ENCODE measurements at regions not wholly inside any gene's neighbourhood (a gene's known extent, or its start where the extent isn't known, plus 50 kb on each side); places are given as distances from the start of the nearest gene placed in this dataset.

DNA sequence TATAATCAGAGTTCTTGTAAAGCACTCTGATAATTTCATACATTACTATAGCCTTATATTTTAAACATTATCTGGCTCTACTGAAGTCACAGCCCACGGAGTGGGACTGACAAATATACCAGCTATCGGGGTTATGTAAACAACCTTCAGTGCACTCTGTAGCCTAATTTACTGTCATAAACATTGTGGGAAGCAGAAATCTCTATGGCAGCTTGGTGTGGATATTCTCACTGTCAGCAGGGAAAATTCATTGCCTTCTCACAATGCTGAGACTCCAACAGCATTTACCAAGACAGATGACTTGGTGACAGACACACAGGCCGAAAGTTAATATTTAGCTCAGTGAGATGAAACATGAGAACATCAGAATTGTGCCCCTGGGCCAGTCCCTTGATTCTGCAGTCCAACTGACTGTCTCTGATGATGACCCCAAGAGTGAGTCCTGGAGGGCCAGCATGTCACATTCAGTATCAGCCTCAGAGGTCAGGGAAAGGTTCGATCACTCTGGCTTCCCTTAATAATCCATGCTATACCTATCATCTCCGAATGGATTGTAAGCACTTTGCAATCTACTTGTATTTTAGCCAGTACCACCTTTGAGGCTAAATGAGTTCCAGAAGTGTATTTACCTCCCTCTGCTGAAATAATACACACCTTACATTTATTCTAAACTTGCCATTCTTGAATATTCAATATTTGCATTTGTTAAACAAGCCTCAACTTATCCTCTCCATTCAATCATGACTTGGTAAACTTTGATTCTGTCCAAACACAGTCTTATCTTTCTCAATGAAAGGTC lies 146.2 kb upstream of the OSR1 start:
- no peak overlapping the region for H3K4me3 ChIP-seq (ENCODE audit: low read length)
- DNase-seq (ENCODE audit: low read depth), result no peak
- TF ChIP-seq, protein P1, sequence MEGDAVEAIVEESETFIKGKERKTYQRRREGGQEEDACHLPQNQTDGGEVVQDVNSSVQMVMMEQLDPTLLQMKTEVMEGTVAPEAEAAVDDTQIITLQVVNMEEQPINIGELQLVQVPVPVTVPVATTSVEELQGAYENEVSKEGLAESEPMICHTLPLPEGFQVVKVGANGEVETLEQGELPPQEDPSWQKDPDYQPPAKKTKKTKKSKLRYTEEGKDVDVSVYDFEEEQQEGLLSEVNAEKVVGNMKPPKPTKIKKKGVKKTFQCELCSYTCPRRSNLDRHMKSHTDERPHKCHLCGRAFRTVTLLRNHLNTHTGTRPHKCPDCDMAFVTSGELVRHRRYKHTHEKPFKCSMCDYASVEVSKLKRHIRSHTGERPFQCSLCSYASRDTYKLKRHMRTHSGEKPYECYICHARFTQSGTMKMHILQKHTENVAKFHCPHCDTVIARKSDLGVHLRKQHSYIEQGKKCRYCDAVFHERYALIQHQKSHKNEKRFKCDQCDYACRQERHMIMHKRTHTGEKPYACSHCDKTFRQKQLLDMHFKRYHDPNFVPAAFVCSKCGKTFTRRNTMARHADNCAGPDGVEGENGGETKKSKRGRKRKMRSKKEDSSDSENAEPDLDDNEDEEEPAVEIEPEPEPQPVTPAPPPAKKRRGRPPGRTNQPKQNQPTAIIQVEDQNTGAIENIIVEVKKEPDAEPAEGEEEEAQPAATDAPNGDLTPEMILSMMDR (conservative IDR thresholded peaks at IDR 0.05; ENCODE audit: low read length), result no peak

DNA sequence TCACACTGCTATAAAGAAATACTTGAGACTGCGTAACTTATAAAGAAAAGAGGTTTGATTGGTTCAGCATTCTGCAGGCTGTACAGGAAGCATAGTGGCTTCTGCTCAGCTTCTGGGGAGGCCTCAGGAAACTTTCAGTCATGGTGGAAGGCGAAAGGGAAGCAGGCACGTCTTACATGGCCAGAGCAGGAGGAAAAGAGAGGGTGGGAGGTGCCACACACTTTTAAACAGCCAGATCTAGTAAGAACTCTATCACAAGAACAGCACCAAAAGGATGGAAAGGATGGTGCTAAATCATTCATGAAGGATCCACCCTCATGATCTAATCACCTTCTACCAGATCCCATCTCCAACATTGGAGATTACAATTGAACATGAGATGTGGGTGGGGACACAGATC lies 145.5 kb upstream of the OSR1 start:
- DNase-seq (ENCODE audit: low read depth), result no peak
- no peak overlapping the region for H3K4me3 ChIP-seq (ENCODE audit: low read length)
- TF ChIP-seq, protein P1 (conservative IDR thresholded peaks at IDR 0.05; ENCODE audit: low read length), result no peak

DNA sequence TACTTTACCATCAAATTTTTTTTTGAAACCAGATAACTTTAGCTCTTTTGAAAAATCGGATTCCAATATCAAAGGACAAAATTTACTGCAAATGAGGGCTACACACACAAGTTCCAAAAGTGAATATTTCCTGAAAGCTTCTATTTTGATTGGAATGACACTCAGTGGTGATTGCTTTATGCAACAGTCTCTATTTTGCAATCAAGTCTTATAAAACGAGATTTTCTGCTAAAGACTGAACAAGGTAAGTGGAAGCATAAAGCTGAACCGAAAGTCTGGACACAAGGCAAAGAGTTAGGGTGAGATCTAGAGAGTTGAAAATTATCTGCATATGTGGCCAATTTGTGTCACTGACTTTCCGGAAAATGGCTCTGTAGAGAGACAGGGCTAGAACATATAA lies 145.0 kb upstream of the OSR1 start:
- no peak overlapping the region for H3K4me3 ChIP-seq (ENCODE audit: low read length)
- TF ChIP-seq, protein P1 (conservative IDR thresholded peaks at IDR 0.05; ENCODE audit: low read length), result no peak
- DNase-seq (ENCODE audit: low read depth), result no peak

DNA sequence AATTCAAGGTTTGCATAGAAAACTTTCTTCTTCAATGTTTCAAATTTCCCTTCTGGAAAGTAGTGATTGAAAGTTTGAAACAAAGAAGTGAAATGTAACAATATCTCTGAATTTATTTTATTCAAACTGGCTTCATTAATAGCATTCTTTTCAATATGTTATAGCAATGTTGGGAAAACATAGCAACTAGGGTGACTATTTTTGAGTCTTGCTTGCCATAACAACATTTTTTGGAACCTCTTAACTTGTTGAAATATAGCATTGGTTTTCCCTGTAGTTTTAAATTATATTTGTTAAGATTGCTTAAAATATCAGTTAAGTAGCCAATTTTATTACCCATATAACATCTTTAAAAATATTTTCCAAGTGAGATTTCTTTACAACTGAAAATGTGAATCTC lies 141.7 kb upstream of the OSR1 start:
- no peak overlapping the region for H3K4me3 ChIP-seq (ENCODE audit: low read length)
- DNase-seq (ENCODE audit: low read depth), result no peak
- TF ChIP-seq, protein P1 (conservative IDR thresholded peaks at IDR 0.05; ENCODE audit: low read length), result no peak

DNA sequence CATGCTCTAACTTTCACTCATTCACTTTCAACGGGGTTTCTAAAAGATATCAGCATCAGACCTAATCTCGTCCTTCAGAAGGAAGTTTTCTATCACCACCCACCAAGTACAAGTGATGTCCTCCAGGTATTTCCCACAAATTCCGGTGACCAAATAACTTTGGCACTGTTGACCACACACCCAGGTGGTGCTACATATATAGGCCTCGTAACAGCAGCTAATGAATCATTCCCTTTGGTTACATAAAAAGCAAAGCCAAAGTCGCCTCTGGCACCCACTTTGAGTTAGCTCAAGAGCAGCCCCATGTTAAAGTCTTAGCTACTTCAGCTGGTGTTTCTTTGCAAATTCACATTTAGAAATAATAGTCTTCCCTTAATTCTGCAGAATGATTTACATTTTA lies 138.2 kb upstream of the OSR1 start:
- DNase-seq (ENCODE audit: low read depth), result no peak
- TF ChIP-seq, protein P1 (conservative IDR thresholded peaks at IDR 0.05; ENCODE audit: low read length), result no peak
- no peak overlapping the region for H3K4me3 ChIP-seq (ENCODE audit: low read length)

DNA sequence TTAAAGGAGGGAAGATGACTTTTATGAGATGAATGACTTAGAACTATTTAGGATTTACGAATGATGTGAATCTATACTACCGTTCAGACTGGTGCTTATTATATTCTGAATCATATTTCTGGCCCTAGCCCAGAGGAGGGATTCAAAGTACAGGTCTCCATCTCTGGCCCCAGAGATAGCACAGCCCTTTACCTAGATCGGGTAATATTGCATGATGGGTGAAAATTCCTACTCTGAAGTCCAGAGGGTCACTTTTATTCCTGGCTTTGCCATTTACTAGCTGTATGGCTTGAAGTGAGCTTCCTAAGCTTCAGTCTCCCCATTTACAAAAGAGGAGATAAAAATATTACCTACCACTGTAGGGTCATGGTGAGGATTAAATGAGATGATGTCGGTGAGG lies 135.8 kb upstream of the OSR1 start:
- no peak for DNase-seq (ENCODE audit: low read depth)

DNA sequence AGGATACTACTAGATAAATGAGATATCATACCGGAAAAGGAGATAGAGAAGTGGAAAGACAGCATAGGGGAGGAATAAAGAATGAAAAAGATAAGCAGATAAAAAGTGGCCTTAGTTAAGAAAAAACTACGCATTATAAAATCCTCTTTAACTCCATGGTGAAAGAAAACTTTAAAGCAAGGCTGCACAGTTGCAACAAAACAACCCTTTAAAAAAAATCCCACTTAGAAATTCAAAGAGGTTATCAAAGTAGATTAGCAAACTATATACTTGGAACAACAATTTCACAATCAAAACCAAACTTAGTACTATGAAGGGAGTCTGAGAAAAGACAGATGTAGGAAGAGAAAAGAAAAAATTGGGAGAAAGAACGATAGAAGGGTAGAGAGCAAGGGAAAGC lies 133.4 kb upstream of the OSR1 start:
- no peak overlapping the region for H3K4me3 ChIP-seq (ENCODE audit: low read length)
- TF ChIP-seq, protein P1 (conservative IDR thresholded peaks at IDR 0.05; ENCODE audit: low read length), result no peak
- DNase-seq (ENCODE audit: low read depth), result no peak

More for the DNA sequence above, 135.8 kb upstream of the OSR1 start:
- no peak overlapping the region for H3K4me3 ChIP-seq (ENCODE audit: low read length)
- TF ChIP-seq, protein P1 (conservative IDR thresholded peaks at IDR 0.05; ENCODE audit: low read length), result no peak
